Right lobe of liver (tissue), 4 donors: ENCODE measurements at regions not wholly inside any gene's neighbourhood (a gene's known extent, or its start where the extent isn't known, plus 50 kb on each side); places are given as distances from the start of the nearest gene placed in this dataset.

ENCODE experiments used
- POLR2A ChIP-seq: fragments of 450-650 bp; IDR thresholded peaks from one replicate; pipeline ENCODE4 v1.6.1; 2017; ENCODE audit warnings: antibody characterized with exemption, mild to moderate bottlenecking
- TF ChIP-seq, protein P1 (sequence below), 4 donors: fragments of 200-600 bp in 3 of 4; fragments of 450-650 bp in 1 of 4; IDR thresholded peaks; one replicate each; pipeline versions ENCODE4 v1.5.1 to v1.8.0; 2016 to 2022; ENCODE audit warnings: antibody characterized with exemption in 4 of 4, mild to moderate bottlenecking in 2 of 4
- donor health status: DM: no; HTN: no; CAD: no.
- donor health status: DM: no; HTN: no; CAD: no.
- donor health status: DM: no; HTN: yes; CAD: no.

DNA sequence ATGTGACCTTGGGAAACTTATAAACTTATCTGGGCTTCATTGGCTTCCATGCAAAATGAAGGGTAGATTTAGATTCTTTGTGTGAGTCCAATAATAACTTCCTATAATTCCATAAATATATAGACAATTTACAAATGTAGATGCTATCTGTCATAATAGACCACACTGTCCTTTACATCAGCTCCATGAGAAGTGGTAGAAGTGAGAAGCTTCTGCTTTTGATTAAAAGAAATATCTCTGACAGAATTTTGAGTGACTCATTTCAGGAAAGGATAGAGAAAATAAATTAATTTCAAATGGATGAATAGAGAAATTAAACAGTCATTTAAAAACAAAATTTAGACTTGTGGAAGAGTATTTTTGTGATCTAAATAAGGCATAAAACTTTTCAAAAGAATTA lies 329.7 kb upstream of the ATP2B1 start:
- TF ChIP-seq, protein P1, sequence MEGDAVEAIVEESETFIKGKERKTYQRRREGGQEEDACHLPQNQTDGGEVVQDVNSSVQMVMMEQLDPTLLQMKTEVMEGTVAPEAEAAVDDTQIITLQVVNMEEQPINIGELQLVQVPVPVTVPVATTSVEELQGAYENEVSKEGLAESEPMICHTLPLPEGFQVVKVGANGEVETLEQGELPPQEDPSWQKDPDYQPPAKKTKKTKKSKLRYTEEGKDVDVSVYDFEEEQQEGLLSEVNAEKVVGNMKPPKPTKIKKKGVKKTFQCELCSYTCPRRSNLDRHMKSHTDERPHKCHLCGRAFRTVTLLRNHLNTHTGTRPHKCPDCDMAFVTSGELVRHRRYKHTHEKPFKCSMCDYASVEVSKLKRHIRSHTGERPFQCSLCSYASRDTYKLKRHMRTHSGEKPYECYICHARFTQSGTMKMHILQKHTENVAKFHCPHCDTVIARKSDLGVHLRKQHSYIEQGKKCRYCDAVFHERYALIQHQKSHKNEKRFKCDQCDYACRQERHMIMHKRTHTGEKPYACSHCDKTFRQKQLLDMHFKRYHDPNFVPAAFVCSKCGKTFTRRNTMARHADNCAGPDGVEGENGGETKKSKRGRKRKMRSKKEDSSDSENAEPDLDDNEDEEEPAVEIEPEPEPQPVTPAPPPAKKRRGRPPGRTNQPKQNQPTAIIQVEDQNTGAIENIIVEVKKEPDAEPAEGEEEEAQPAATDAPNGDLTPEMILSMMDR (IDR thresholded peaks at IDR 0.05): no peak
- no peak for TF ChIP-seq POLR2A
